HEK293 (cell line): ENCODE measurements at regions not wholly inside any gene's neighbourhood (a gene's known extent, or its start where the extent isn't known, plus 50 kb on each side); places are given as distances from the start of the nearest gene placed in this dataset.
"Not testable (repeated sequence)": the region's sequence is repeated elsewhere in the genome, so short reads cannot be mapped to it uniquely, and the experiment has no call there.

Source experiments
- CTCF ChIA-PET: fragments of 350-600 bp; formaldehyde crosslinking; extraction: SDS; loops from one replicate; lab custom pipeline; 2021; ENCODE audit warnings: antibody characterized with exemption; lab: Yijun Ruan, JAX
- POLR2A ChIA-PET: fragments of 300-600 bp; formaldehyde crosslinking; extraction: SDS; loops from one replicate; lab custom pipeline; 2020; ENCODE audit warnings: antibody characterized with exemption, inconsistent platforms; lab: Yijun Ruan, JAX
- H3K27ac ChIP-seq: fragments of 200-500 bp; sonication (Bioruptor generic); 2 replicates; pipeline ENCODE4 v1.5.1; 2014; ENCODE audit warnings: low read depth, low read length, control low read depth, inconsistent platforms; ENCODE audit errors: extremely low read depth
- H3K36me3 ChIP-seq, 2 experiments: fragments of 200-500 bp in 1 of 2; sonication (Bioruptor generic) in 1 of 2; 1 replicate in 1 of 2; 2 replicates in 1 of 2; pipeline ENCODE4 v1.5.1; 2014 to 2017; ENCODE audit warnings: inconsistent platforms in 2 of 2, low read length in 2 of 2; ENCODE audit not compliant: control insufficient read depth in 2 of 2, insufficient read depth in 1 of 2
- H3K4me1 ChIP-seq: fragments of 200-500 bp; sonication (Bioruptor generic); 2 replicates; pipeline ENCODE4 v1.5.1; 2014; ENCODE audit warnings: mild to moderate bottlenecking, low read length, inconsistent platforms; ENCODE audit not compliant: control insufficient read depth, insufficient read depth
- H3K4me3 ChIP-seq: 2 replicates; pipeline ENCODE4 v1.5.1; 2011; ENCODE audit warnings: low read depth, mild to moderate bottlenecking, control low read depth, low read length, moderate library complexity
- H3K9me3 ChIP-seq: fragments of 200-500 bp; sonication (Bioruptor generic); 2 replicates; pipeline ENCODE4 v1.5.1; 2014; ENCODE audit warnings: low read depth, low read length, inconsistent platforms; ENCODE audit not compliant: control insufficient read depth, insufficient read depth
- PRDM1 ChIP-seq: fragments of 450-650 bp; formaldehyde crosslinking; IDR thresholded peaks from 2 replicates; pipeline ENCODE4; 2016; ENCODE audit warnings: missing biosample characterization, missing genetic modification characterization
- YY2 ChIP-seq: fragments of 450-650 bp; formaldehyde crosslinking; IDR thresholded peaks from 2 replicates; pipeline ENCODE4 v1.5.1; 2016; ENCODE audit warnings: missing biosample characterization, missing genetic modification characterization
- ZNF175 ChIP-seq: fragments of 450-650 bp; formaldehyde crosslinking; IDR thresholded peaks from 2 replicates; pipeline ENCODE4 v1.5.1; 2016; ENCODE audit warnings: missing biosample characterization, missing genetic modification characterization
- ZNF2 ChIP-seq: fragments of 450-650 bp; formaldehyde crosslinking; IDR thresholded peaks from 2 replicates; pipeline ENCODE4 v1.5.1; 2016; ENCODE audit warnings: missing biosample characterization, missing genetic modification characterization
- ZNF239 ChIP-seq: fragments of 450-650 bp; formaldehyde crosslinking; IDR thresholded peaks from 2 replicates; pipeline ENCODE4 v1.5.1; 2016; ENCODE audit warnings: missing biosample characterization, missing genetic modification characterization
- ZNF292 ChIP-seq: fragments of 450-650 bp; formaldehyde crosslinking; IDR thresholded peaks from 2 replicates; pipeline ENCODE4 v1.5.1; 2016; ENCODE audit warnings: low read depth, missing biosample characterization, missing genetic modification characterization, borderline replicate concordance
- ZNF366 ChIP-seq: fragments of 450-650 bp; formaldehyde crosslinking; conservative IDR thresholded peaks from 2 replicates; pipeline ENCODE4 v1.5.1; 2016; ENCODE audit warnings: missing biosample characterization, missing genetic modification characterization
- ZNF548 ChIP-seq: fragments of 450-650 bp; formaldehyde crosslinking; IDR thresholded peaks from 2 replicates; pipeline ENCODE4 v1.5.1; 2016; ENCODE audit warnings: missing biosample characterization, missing genetic modification characterization
- ZNF639 ChIP-seq: fragments of 450-650 bp; formaldehyde crosslinking; IDR thresholded peaks from 2 replicates; pipeline ENCODE4 v1.5.1; 2016; ENCODE audit warnings: missing biosample characterization, missing genetic modification characterization
- TF ChIP-seq, protein P1 (sequence below): fragments of 450-650 bp; formaldehyde crosslinking; conservative IDR thresholded peaks from 2 replicates; pipeline ENCODE4 v1.5.1; 2016; ENCODE audit warnings: low read depth, missing biosample characterization, missing genetic modification characterization
- TF ChIP-seq, protein P2 (sequence below): fragments of 450-650 bp; formaldehyde crosslinking; IDR thresholded peaks from 2 replicates; pipeline ENCODE4 v1.5.1; 2016; ENCODE audit warnings: missing biosample characterization, missing genetic modification characterization
- TF ChIP-seq, protein P3 (sequence below): fragments of 450-650 bp; formaldehyde crosslinking; IDR thresholded peaks from 2 replicates; pipeline ENCODE4 v1.5.1; 2016; ENCODE audit warnings: missing biosample characterization, missing genetic modification characterization

DNA sequence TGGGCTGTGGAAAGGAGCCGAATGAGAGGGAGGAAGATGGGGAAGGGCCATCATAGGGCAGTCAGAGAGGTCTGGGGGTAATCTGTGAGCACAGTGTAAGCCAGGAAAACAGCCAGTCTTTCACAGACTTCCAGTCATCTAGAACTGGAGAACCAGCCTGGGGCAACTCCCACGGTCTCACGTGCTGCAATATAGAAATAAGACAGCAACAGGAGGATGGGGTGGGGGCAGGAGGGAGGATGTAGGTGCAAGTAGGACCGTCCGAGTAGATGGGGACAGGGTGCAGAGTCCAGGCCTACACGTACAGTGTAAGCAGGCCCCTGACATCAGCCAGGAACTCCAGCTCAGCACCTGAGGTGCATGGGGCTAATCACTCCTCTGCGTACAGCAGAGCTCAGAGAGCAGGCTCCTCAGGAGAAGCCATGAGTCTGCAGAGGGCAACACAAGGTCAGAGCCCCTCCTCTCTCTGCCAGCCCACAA lies 58.2 kb upstream of the TNFAIP3 start (continued):
- TF ChIP-seq, protein P1, sequence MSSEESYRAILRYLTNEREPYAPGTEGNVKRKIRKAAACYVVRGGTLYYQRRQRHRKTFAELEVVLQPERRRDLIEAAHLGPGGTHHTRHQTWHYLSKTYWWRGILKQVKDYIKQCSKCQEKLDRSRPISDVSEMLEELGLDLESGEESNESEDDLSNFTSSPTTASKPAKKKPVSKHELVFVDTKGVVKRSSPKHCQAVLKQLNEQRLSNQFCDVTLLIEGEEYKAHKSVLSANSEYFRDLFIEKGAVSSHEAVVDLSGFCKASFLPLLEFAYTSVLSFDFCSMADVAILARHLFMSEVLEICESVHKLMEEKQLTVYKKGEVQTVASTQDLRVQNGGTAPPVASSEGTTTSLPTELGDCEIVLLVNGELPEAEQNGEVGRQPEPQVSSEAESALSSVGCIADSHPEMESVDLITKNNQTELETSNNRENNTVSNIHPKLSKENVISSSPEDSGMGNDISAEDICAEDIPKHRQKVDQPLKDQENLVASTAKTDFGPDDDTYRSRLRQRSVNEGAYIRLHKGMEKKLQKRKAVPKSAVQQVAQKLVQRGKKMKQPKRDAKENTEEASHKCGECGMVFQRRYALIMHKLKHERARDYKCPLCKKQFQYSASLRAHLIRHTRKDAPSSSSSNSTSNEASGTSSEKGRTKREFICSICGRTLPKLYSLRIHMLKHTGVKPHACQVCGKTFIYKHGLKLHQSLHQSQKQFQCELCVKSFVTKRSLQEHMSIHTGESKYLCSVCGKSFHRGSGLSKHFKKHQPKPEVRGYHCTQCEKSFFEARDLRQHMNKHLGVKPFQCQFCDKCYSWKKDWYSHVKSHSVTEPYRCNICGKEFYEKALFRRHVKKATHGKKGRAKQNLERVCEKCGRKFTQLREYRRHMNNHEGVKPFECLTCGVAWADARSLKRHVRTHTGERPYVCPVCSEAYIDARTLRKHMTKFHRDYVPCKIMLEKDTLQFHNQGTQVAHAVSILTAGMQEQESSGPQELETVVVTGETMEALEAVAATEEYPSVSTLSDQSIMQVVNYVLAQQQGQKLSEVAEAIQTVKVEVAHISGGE = no peak
- TF ChIP-seq YY2 (no peak), ZNF292 (tag by site-specific recombination) (no peak), ZNF548 (tag by site-specific recombination) (no peak), ZNF639 (no peak)
- TF ChIP-seq, all 188 proteins: peak for 0

DNA sequence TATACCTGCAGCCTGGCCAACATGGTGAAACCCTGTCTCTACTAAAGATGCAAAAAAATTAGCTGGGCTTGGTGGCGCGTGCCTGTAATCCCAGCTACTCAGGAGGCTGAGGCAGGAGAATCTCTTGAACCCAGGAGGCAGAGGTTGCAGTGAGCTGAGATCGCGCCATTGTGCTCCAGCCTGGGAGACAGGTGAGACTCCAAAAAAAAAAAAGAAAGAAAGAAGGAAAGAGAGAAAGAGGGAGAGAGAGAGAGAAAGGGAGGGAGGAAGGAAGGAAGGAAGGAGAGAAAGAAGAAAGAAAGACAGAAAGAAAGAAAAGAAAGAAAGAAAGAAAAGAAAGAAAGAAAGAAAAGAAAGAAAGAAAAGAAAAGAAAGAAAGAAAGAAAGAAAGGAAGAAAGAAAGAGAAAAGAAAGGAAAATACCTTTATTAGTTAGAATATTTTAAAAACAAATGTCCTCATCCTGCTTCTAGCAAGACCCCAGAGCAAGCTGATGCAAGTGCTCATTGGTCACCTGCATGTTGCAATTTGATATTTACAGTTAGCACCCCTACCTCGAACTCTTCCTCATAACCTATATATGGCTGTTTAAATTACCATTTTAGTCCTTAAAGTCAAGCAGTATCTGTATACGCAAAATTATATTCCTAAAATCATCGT lies 57.0 kb upstream of the TNFAIP3 start:
- POLR2A ChIA-PET = not testable (repeated sequence)

DNA sequence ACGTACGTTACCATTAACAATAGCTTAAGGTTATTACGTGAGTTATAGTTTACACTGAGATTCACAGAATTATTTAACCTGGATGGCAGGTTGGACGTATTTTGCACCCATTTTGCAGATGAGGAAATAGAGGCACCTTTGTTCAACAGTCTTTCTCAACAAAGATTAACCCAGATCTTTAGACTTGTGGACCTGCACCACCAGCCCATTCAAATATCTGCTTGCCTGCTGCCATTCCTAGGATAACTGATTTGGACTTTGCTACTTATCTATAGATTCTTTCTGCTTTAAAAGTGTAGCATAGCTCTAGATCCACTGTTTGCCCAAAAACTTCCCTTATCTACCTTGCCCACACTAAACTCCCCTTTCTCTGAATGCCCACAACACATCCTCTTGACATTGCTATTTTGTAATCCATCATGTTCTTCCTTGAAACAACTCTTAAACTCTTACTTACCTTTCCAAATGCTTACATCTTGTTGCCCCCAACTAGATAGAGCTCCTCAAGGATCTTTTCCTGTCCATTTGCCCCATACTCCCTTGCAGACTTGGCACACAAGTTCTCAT lies 56.4 kb upstream of the TNFAIP3 start:
- POLR2A ChIA-PET = interaction anchor here (1.6 kb wide), 1 partner anchor 11 kb away, joined by 9 read pairs; no protein-coding TSS in a partner anchor
- Histone ChIP-seq H3K36me3 (no peaks in the 10 kb centered on the region), H3K4me3 (no peak overlapping the region), H3K4me1 (peaks cover 5% of the 10 kb centered on the region; the same call in 1 of the 2 replicates), H3K9me3 (no peaks in the 10 kb centered on the region), H3K27ac (no peak overlapping the region)
- CTCF ChIA-PET = interaction anchor here (0.7 to 2.9 kb wide), 8 partner anchors 11 to 298 kb away, joined by 3 to 17 read pairs (median 4); partner anchors contain the start of gene TNFAIP3
- TF ChIP-seq, protein P2, sequence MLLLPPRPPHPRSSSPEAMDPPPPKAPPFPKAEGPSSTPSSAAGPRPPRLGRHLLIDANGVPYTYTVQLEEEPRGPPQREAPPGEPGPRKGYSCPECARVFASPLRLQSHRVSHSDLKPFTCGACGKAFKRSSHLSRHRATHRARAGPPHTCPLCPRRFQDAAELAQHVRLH (tag by site-specific recombination) = 0 out of 2 replicates have a peak, but pooled peaks have one; percentile 18
- TF ChIP-seq ZNF175 = no peak
- TF ChIP-seq, protein P3, sequence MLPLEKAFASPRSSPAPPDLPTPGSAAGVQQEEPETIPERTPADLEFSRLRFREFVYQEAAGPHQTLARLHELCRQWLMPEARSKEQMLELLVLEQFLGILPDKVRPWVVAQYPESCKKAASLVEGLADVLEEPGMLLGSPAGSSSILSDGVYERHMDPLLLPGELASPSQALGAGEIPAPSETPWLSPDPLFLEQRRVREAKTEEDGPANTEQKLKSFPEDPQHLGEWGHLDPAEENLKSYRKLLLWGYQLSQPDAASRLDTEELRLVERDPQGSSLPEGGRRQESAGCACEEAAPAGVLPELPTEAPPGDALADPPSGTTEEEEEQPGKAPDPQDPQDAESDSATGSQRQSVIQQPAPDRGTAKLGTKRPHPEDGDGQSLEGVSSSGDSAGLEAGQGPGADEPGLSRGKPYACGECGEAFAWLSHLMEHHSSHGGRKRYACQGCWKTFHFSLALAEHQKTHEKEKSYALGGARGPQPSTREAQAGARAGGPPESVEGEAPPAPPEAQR (tag by site-specific recombination) = no peak
- no peak for TF ChIP-seq ZNF239 (tag by site-specific recombination)
- TF ChIP-seq ZNF2 = no peak

More for the DNA sequence above, 57.0 kb upstream of the TNFAIP3 start:
- TF ChIP-seq PRDM1 (peak; percentile 54; the same call in 1 of the 2 replicates), ZNF366 (tag by site-specific recombination) (peak; percentile 90)
- H3K4me3 ChIP-seq, H3K36me3 ChIP-seq, H3K9me3 ChIP-seq, H3K4me1 ChIP-seq, H3K27ac ChIP-seq: not testable (repeated sequence)
- CTCF ChIA-PET = interaction anchor here (0.6 to 2.9 kb wide), 5 partner anchors 10 to 404 kb away, joined by 3 to 17 read pairs (median 11); no protein-coding TSS in a partner anchor
